Ishikawa (cell line): ENCODE measurements at regions not wholly inside any gene's neighbourhood (a gene's known extent, or its start where the extent isn't known, plus 50 kb on each side); places are given as distances from the start of the nearest gene placed in this dataset.

Experiments
- CEBPB ChIP-seq: IDR thresholded peaks from 2 replicates; pipeline ENCODE4 v1.6.1; 2012
- CREB1 ChIP-seq: IDR thresholded peaks from 2 replicates; pipeline ENCODE4 v1.6.1; 2012; ENCODE audit warnings: low read depth
- EGR1 ChIP-seq: IDR thresholded peaks from 2 replicates; pipeline ENCODE4 v1.6.1; 2012
- EP300 ChIP-seq: IDR thresholded peaks from 2 replicates; pipeline ENCODE4 v1.6.1; 2012; ENCODE audit warnings: borderline replicate concordance
- FOXM1 ChIP-seq: IDR thresholded peaks from 2 replicates; pipeline ENCODE4 v1.6.1; 2012; ENCODE audit warnings: low read depth, borderline replicate concordance
- NFIC ChIP-seq: IDR thresholded peaks from 2 replicates; pipeline ENCODE4 v1.6.1; 2012
- RAD21 ChIP-seq: IDR thresholded peaks from 2 replicates; pipeline ENCODE4 v1.6.1; 2012; ENCODE audit warnings: low read depth
- TAF1 ChIP-seq: IDR thresholded peaks from 2 replicates; pipeline ENCODE4 v1.6.1; 2012; ENCODE audit warnings: low read depth, mild to moderate bottlenecking
- TCF12 ChIP-seq: IDR thresholded peaks from 2 replicates; pipeline ENCODE4 v1.6.1; 2012; ENCODE audit warnings: low read depth
- TEAD4 ChIP-seq: IDR thresholded peaks from 2 replicates; pipeline ENCODE4 v1.6.1; 2012
- YY1 ChIP-seq: IDR thresholded peaks from 2 replicates; pipeline ENCODE4 v1.6.1; 2012; ENCODE audit warnings: low read depth
- ZBTB7A ChIP-seq: IDR thresholded peaks from 2 replicates; pipeline ENCODE4 v1.6.1; 2012; ENCODE audit warnings: low read depth
- TF ChIP-seq, protein P1 (sequence below): IDR thresholded peaks from 2 replicates; pipeline ENCODE4 v1.6.1; 2012
- TF ChIP-seq, protein P2 (sequence below): IDR thresholded peaks from 2 replicates; pipeline ENCODE4 v1.6.1; 2012; ENCODE audit warnings: low read depth, mild to moderate bottlenecking
- TF ChIP-seq, protein P3 (sequence below): IDR thresholded peaks from 2 replicates; pipeline ENCODE4 v1.6.1; 2012

DNA sequence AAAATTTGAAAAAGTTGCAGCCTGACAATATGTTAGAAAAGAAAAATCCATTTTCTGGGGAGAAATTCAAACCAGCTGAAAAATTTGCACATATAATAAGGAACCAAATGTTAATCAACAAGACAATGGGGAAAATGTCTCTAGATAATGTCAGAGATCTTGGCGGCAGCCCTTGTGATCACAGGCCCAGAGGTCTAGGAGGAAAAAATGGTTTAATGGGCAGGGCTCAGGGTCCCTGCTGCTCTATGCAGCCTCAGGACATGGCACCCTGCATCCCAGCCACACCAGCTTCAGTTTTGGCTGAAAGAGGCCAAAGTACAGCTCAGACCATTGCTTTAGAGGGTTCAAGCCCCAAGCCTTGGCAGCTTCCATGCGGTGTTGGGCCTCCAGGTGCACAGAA is 701.9 kb downstream of the IGSF11 start:
- TF ChIP-seq, protein P1, sequence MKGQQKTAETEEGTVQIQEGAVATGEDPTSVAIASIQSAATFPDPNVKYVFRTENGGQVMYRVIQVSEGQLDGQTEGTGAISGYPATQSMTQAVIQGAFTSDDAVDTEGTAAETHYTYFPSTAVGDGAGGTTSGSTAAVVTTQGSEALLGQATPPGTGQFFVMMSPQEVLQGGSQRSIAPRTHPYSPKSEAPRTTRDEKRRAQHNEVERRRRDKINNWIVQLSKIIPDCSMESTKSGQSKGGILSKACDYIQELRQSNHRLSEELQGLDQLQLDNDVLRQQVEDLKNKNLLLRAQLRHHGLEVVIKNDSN = no peak
- TF ChIP-seq FOXM1 (no peak), EGR1 (no peak), NFIC (no peak), CEBPB (no peak), EP300 (no peak), TAF1 (no peak), RAD21 (no peak), TCF12 (no peak), ZBTB7A (no peak)

DNA sequence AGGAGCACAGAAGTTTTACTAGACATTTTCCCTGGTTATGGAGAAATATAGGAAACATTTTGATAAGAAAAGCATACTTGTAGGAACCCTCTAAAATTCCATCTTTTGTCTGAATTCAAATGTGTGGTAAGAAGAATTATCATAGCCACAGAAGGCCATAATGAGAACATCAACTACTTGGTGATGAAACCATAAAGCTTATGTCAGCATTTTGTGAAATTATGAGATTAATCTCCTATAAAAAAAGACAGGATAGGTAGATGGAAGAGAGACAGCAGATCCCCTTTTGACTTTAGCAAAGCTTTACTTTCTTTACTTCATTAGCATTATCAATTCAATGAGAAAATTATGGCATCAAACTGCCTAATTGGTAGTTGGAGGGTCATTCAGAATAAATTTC is 697.0 kb downstream of the IGSF11 start:
- TF ChIP-seq, protein P1 = no peak
- TF ChIP-seq CEBPB = no peak
- TF ChIP-seq ZBTB7A = no peak
- TF ChIP-seq CREB1 = no peak
- no peak for TF ChIP-seq NFIC
- no peak for TF ChIP-seq TCF12

DNA sequence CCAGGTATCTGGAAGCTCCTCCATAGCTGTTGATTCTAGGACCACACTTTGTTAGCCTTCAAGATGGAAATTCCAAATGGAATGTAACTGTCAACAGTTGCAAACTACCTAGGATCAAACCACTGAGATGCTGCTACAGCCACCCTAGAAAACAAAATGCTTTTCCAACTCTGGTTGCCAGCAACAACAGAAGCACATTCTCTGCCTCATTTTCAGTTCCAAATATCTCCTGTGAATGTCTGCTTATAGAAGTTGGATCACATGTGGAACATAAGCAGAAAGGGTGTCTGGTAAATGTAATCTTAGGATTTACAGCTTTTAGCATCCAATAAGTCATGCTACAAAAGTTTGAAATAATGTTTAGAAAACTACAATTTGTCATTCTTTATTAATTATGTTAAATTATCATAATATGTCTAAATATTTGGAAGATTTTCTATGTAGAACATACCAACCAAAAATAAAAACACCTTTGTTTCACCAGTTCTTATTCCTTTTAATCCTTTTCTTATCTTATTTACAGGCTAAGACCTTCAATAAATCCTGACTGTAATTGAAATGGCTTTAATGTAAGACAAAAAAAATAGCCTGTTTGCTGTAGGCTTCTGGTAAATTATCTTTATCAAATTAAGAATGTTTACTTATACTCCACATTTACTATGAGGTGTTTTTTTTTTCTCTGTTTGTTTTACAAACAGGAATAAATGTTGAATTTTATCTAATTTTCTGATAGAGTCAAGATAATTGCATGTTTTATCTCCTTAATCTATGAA is 687.1 kb downstream of the IGSF11 start:
- TF ChIP-seq, protein P2, sequence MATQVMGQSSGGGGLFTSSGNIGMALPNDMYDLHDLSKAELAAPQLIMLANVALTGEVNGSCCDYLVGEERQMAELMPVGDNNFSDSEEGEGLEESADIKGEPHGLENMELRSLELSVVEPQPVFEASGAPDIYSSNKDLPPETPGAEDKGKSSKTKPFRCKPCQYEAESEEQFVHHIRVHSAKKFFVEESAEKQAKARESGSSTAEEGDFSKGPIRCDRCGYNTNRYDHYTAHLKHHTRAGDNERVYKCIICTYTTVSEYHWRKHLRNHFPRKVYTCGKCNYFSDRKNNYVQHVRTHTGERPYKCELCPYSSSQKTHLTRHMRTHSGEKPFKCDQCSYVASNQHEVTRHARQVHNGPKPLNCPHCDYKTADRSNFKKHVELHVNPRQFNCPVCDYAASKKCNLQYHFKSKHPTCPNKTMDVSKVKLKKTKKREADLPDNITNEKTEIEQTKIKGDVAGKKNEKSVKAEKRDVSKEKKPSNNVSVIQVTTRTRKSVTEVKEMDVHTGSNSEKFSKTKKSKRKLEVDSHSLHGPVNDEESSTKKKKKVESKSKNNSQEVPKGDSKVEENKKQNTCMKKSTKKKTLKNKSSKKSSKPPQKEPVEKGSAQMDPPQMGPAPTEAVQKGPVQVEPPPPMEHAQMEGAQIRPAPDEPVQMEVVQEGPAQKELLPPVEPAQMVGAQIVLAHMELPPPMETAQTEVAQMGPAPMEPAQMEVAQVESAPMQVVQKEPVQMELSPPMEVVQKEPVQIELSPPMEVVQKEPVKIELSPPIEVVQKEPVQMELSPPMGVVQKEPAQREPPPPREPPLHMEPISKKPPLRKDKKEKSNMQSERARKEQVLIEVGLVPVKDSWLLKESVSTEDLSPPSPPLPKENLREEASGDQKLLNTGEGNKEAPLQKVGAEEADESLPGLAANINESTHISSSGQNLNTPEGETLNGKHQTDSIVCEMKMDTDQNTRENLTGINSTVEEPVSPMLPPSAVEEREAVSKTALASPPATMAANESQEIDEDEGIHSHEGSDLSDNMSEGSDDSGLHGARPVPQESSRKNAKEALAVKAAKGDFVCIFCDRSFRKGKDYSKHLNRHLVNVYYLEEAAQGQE = no peak
- TF ChIP-seq, protein P3, sequence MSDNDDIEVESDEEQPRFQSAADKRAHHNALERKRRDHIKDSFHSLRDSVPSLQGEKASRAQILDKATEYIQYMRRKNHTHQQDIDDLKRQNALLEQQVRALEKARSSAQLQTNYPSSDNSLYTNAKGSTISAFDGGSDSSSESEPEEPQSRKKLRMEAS = no peak
- no peak for TF ChIP-seq TEAD4
- no peak for TF ChIP-seq ZBTB7A
- TF ChIP-seq YY1 = no peak
- no peak for TF ChIP-seq CREB1

DNA sequence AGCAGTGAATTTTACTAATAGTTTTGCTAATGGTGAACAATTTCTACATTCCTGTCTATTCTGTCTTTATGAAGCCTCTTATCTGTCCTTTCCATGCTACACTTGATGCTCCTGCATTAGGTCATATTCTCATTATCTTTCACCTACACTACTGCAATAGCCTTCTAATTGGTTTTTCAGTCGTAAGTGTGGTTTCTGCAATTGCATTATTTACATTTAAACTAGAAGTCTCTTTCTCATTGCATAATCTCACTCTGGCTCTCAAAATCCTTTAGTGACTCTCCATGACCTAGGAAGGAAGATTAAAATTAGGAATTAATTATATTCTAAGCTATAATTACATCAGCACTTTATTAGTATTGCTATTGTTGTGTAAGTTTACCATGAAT is 686.5 kb downstream of the IGSF11 start:
- TF ChIP-seq FOXM1 = no peak
- no peak for TF ChIP-seq CEBPB
- TF ChIP-seq TEAD4 = no peak
- TF ChIP-seq ZBTB7A = no peak

DNA sequence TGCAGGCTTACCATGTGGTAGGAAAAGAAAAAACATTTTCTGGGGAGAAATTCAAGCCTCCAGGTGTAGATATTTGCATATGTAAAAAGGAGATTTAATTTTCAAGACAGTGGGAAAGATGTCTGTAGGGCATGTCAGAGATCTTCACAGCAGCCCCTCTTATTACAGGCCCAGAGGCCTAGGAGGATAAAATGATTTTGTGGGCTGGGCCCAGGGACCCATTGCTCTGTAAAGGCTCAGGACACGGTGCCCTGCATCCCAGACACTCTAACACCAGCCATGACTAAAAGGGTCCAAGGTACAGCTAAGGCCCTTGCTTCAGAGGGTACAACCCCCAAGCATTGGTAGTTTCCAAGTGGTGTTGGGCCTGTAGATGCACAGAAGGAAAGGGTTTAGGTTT is 680.1 kb downstream of the IGSF11 start:
- TF ChIP-seq TEAD4 (no peak), TCF12 (no peak), CREB1 (no peak), TAF1 (no peak), ZBTB7A (no peak), CEBPB (no peak), NFIC (no peak), EGR1 (no peak), EP300 (no peak), FOXM1 (no peak), RAD21 (no peak), YY1 (no peak)
- TF ChIP-seq, protein P2 = no peak
- TF ChIP-seq, protein P1 = no peak
- TF ChIP-seq, protein P3 = no peak

DNA sequence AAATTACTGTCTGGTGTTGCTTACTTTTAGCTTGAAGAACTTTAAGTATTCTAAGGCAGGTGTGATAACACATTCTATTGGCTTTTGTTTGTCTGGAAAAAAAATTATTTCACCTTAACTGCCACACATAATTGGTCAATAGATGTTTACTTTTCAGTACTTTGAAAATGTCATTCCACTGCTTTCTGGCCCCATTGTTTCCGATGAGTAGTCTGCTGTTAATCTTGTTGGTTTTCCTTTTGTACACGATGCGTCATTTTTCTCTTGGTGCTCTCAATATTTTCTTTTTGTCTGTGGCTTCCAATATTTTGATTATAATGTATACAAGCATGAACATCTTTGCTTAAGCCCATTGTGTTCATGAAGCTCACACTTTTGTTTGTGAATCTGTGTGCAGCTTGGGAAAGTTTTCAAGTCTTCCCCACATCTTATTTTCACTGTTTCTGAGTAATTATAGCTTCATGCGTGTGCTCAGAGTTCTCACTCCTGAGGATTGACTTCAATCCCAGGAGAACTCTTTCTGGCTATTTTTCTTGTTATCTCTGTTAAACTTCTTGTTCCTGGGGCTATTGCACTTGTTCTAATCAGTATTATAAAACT is 664.7 kb downstream of the IGSF11 start:
- TF ChIP-seq EP300 (no peak), TAF1 (no peak), CREB1 (no peak), TEAD4 (no peak), RAD21 (no peak), ZBTB7A (no peak), TCF12 (no peak), NFIC (no peak), EGR1 (no peak), FOXM1 (no peak), YY1 (no peak)
- TF ChIP-seq, protein P3 = no peak
- TF ChIP-seq, protein P1 = no peak
- TF ChIP-seq, protein P2 = no peak
